ENCODE measurements at regions not wholly inside any gene's neighbourhood (a gene's known extent, or its start where the extent isn't known, plus 50 kb on each side); places are given as distances from the start of the nearest gene placed in this dataset.
"Not testable (repeated sequence)": the region's sequence is repeated elsewhere in the genome, so short reads cannot be mapped to it uniquely, and the experiment has no call there.

- no peak for ATAC-seq
- no peak for DNase-seq
Measured at GRCh38 chr9:74094766-74095165, 402.4 kb upstream of the RORB start.

GRCh38 chr9:74095925-74096324 lies 401.2 kb upstream of the RORB start:
- no peak for DNase-seq
- no peak for ATAC-seq

- ATAC-seq = no peak
- no peak for DNase-seq
Measured at GRCh38 chr9:74096420-74096819, 400.7 kb upstream of the RORB start.

- ATAC-seq = no peak
- no peak for DNase-seq
Measured at GRCh38 chr9:74100042-74100441, 397.1 kb upstream of the RORB start.

GRCh38 chr9:74102148-74102547 lies 395.0 kb upstream of the RORB start:
- ATAC-seq, DNase-seq: not testable (repeated sequence)

GRCh38 chr9:74102702-74103101 lies 394.4 kb upstream of the RORB start:
- ATAC-seq (no peak), DNase-seq (no peak)

GRCh38 chr9:74107692-74108091 lies 389.4 kb upstream of the RORB start:
- ATAC-seq (no peak), DNase-seq (no peak)

GRCh38 chr9:74115976-74116375 lies 381.2 kb upstream of the RORB start:
- no peak for DNase-seq
- ATAC-seq = no peak

GRCh38 chr9:74117151-74117550 lies 380.0 kb upstream of the RORB start:
- ATAC-seq (no peak), DNase-seq (no peak)

- ATAC-seq (no peak), DNase-seq (no peak)
Measured at GRCh38 chr9:74117731-74118130, 379.4 kb upstream of the RORB start.

- ATAC-seq = no peak
- no peak for DNase-seq
Measured at GRCh38 chr9:74120061-74120460, 377.1 kb upstream of the RORB start.

- no peak for ATAC-seq
- DNase-seq = no peak
Measured at GRCh38 chr9:74120470-74120869, 376.7 kb upstream of the RORB start.

GRCh38 chr9:74122216-74122615 lies 374.9 kb upstream of the RORB start:
- DNase-seq (no peak), ATAC-seq (no peak)

- DNase-seq = no peak
- ATAC-seq = no peak
Measured at GRCh38 chr9:74122661-74123060, 374.5 kb upstream of the RORB start.

GRCh38 chr9:74125941-74126340 lies 371.2 kb upstream of the RORB start:
- ATAC-seq (no peak), DNase-seq (no peak)

- DNase-seq (no peak), ATAC-seq (no peak)
Measured at GRCh38 chr9:74132986-74133385, 364.1 kb upstream of the RORB start.

- no peak for DNase-seq
Measured at GRCh38 chr9:74133921-74134320, 363.2 kb upstream of the RORB start.

GRCh38 chr9:74138182-74138581 lies 359.0 kb upstream of the RORB start:
- DNase-seq (no peak), ATAC-seq (no peak)

More at GRCh38 chr9:74133921-74134320, 363.2 kb upstream of the RORB start:
- no peak for ATAC-seq

- DNase-seq (no peak), ATAC-seq (no peak)
Measured at GRCh38 chr9:74140141-74140540, 357.0 kb upstream of the RORB start.

GRCh38 chr9:74147906-74148305 lies 349.2 kb upstream of the RORB start:
- DNase-seq (no peak), ATAC-seq (no peak)

- DNase-seq (no peak), ATAC-seq (no peak)
Measured at GRCh38 chr9:74172874-74173273, 324.3 kb upstream of the RORB start.

- no peak for ATAC-seq
Measured at GRCh38 chr9:74173284-74173683, 323.9 kb upstream of the RORB start.

GRCh38 chr9:74197771-74198170 lies 299.4 kb upstream of the RORB start:
- not testable (repeated sequence) for DNase-seq, ATAC-seq

More at GRCh38 chr9:74173284-74173683, 323.9 kb upstream of the RORB start:
- DNase-seq = no peak

GRCh38 chr9:74205056-74205455 lies 292.1 kb upstream of the RORB start:
- no peak for ATAC-seq
- no peak for DNase-seq

- DNase-seq = no peak
- ATAC-seq = no peak
Measured at GRCh38 chr9:74218385-74219063, 278.6 kb upstream of the RORB start.
